Epithelial cell of proximal tubule (primary cell): ENCODE measurements at regions not wholly inside any gene's neighbourhood (a gene's known extent, or its start where the extent isn't known, plus 50 kb on each side); places are given as distances from the start of the nearest gene placed in this dataset.

Experiments
- DNase-seq: peaks from one replicate; pipeline ENCODE4 v3.0.0-alpha.2; 2011; ENCODE audit warnings: low read depth
- H3K4me3 ChIP-seq: 2 replicates; pipeline ENCODE4 v1.5.1; 2011; ENCODE audit warnings: low read depth, mild to moderate bottlenecking, low read length
- TF ChIP-seq, protein P1 (sequence below): conservative IDR thresholded peaks from 2 replicates; pipeline ENCODE4 v1.5.1; 2012; ENCODE audit warnings: low read depth, mild to moderate bottlenecking, low read length

DNA sequence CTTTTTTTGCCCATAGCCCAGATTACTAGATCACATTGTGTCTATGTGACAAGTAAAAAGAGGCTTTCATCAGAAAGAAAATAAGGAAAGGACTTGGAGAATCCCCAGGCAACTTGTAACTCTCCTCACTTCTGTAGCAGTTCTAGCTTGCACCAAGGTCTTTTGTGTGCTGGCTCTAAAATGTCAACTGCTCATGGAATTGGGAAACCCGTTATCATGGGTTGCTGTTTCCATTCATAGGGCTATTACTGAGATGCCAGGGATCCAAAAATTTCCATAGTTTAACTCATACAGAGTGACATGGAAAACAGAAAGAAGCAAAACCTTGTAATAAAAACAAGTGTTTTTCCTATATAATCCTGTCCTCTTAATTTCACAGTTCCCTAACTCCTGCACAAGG lies 123.9 kb upstream of the FBXL7 start:
- TF ChIP-seq, protein P1, sequence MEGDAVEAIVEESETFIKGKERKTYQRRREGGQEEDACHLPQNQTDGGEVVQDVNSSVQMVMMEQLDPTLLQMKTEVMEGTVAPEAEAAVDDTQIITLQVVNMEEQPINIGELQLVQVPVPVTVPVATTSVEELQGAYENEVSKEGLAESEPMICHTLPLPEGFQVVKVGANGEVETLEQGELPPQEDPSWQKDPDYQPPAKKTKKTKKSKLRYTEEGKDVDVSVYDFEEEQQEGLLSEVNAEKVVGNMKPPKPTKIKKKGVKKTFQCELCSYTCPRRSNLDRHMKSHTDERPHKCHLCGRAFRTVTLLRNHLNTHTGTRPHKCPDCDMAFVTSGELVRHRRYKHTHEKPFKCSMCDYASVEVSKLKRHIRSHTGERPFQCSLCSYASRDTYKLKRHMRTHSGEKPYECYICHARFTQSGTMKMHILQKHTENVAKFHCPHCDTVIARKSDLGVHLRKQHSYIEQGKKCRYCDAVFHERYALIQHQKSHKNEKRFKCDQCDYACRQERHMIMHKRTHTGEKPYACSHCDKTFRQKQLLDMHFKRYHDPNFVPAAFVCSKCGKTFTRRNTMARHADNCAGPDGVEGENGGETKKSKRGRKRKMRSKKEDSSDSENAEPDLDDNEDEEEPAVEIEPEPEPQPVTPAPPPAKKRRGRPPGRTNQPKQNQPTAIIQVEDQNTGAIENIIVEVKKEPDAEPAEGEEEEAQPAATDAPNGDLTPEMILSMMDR: no peak
- no peak overlapping the region for H3K4me3 ChIP-seq
- no peak for DNase-seq

DNA sequence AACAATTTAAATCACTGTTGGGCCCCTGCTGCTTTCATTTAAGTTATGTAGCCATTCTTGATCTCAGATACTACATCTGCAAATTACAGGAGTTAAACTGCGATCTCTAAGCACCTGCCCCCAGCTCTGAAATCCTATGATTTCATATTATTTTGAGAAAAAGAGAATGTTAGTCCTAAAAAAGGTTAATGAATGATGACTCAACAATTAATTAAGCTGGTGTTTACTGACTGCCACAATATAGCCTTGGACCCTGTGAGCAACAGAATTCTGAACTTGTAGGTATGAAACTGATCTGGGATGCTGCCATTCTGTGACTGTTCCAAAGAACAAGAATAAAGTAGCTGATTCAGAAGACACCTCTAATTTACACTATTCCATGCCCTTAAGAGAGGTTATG lies 124.4 kb upstream of the FBXL7 start:
- TF ChIP-seq, protein P1: no peak
- H3K4me3 ChIP-seq: no peak overlapping the region
- no peak for DNase-seq

DNA sequence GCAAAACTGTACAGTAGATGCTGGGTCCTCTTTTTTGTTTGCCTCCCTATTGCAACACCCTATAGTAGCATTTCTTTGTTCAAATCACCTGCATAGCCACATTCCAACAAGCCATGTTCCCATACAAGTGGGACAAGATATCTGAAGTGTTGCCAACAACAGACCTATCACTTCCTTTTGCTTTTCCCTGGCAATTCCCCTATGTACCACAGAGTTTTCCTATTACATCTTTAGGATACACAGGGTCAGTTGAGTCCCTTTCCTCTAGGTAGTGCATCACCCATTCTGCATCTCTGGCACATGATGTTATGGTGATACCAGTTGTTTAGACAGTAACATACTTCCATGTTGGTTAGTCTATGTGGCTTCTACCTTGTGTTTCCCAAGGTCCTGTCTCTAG lies 125.1 kb upstream of the FBXL7 start:
- no peak for DNase-seq
- TF ChIP-seq, protein P1: no peak
- H3K4me3 ChIP-seq: no peak overlapping the region

DNA sequence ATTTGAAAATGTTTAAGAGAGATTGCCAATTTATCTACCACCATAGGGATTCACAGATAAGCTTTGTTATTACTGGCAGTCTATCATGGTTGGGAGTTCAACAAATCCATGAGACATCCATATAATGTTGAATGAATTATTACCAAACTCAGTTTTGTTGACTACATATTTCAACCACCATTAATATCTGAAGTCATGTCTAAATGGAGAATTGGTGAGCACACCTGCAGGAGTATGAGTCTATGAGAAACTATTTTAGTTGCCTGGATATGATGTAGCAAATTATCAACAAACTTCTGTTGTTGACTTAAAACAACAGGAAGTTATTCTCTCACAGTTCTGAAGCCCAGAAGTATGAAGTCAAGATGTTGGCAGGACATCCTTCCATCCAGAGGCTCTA lies 126.8 kb upstream of the FBXL7 start:
- no peak overlapping the region for H3K4me3 ChIP-seq
- no peak for DNase-seq
- TF ChIP-seq, protein P1: no peak

DNA sequence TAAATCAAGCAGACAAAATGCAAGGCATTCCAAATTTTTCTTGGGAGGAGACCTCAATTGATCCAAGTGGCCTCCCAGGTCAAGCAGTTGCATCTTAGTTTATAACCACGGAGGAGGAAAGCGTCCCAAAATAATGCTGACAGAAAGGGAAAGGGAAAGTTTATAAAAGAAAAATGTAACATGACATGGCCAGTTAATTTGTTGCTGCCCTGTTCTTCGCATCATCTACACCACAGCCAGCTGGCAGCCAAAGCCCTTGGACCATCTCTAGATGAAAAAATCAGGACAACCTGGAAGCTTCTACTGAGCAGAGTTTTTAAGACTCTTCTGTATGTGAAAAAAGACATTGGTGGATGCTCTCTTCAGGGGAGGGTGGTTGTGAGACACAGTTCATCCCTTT lies 128.8 kb upstream of the FBXL7 start:
- TF ChIP-seq, protein P1: no peak
- no peak overlapping the region for H3K4me3 ChIP-seq
- DNase-seq: no peak

DNA sequence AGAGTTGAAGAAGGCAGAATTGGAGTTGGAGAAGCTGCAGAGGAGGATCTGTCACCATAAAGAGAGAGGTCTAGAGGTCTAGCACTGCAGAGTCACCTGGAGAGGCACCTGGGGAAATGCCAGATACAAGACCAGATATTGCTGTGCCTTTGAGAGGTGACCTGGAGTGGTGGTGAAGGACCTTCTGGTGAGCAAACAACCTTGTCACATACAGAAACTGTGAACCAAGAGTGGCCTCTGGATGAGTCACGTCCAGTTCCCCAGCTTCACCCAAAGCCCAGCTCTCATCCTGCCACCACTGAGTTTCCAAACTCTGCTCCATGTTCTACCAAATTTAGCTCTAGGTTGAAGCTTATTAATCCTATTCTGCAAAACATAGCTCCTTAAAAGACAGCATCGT lies 131.1 kb upstream of the FBXL7 start:
- H3K4me3 ChIP-seq: no peak overlapping the region
- DNase-seq: no peak
- TF ChIP-seq, protein P1: no peak

DNA sequence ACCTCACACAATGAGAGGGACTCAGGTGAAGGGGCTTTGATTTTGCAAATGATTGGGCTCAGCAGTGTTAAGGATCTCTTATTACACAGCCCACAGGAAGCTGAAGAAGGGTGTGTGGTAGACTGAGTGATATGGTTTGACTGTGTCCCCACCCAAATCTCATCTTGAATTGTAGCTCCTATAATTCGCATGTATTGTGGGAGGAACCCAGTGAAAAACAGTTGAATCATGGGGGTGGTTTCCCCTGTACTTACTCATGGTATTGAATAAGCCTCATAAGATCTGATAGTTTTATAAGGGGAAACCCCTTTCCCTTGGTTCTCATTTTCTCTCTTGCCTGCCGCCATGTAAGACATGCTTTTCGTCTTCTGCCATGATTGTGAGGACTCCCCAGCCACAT lies 132.5 kb upstream of the FBXL7 start:
- TF ChIP-seq, protein P1: no peak
- no peak overlapping the region for H3K4me3 ChIP-seq
- DNase-seq: no peak
